HS-27A (cell line): ENCODE measurements at regions not wholly inside any gene's neighbourhood (a gene's known extent, or its start where the extent isn't known, plus 50 kb on each side); places are given as distances from the start of the nearest gene placed in this dataset.

ENCODE experiments used
- DNase-seq: peaks from one replicate; pipeline ENCODE4 v3.0.0-alpha.2; 2012; ENCODE audit warnings: low read depth, missing footprints

DNA sequence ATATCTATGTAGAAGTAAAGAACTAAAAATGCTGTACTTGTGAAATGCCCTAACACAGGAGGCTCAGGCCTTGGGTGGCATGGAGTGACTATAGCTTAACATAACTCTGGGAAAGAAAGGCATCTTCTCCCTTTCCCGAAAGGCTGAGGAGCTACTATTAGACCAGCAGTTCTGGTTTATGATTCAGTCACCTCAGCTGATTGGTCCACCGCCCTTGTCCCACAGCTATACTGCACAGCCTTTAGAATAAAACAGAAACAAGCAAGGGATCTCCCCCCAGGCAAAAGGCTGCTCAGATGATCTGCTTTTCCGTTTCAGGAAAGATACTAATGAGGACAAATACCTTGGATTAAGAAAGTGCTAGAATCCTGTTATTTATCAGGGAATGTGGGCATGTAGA, 171.3 kb downstream of the SNCA start:
- no peak for DNase-seq

GRCh38 chr4:89664521-89664920, 172.4 kb downstream of the SNCA start:
- DNase-seq: no peak

DNA sequence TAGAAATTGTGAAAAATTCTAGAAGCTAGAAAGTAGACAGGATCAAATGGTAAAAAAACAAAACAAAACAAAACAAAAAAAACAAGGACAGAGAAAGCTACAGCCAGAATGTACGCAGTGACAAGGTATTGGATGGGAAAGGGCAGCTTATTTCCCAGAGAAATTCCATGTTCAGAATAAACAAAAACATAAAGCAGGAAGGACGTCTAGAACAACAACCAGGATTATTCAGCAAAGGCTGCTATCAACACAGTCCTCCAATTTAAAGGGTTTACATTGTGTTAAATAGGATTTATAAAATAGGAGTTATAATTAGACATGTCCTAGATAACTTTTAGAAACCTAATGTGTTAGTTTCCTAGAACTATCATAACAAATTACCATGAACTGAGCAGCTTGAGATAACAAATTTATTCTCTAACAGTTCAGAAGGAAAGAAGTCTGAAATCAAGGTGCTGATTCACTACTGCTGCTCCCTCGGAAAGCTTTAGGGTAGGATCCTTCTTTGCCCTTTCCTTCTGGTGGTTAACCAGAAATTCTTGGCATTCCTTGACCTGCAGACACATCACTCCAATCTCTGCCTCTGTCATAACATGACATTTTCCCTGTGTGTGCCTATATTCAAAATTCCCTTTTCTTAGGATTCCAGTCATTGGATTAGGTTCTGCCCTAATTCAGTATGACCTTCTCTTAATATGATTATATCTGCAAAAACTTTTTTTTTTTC, 175.6 kb downstream of the SNCA start:
- DNase-seq: peak; percentile 41

- DNase-seq: no peak
These were observed 176.4 kb downstream of the SNCA start for GRCh38 chr4:89660444-89661172.

DNA sequence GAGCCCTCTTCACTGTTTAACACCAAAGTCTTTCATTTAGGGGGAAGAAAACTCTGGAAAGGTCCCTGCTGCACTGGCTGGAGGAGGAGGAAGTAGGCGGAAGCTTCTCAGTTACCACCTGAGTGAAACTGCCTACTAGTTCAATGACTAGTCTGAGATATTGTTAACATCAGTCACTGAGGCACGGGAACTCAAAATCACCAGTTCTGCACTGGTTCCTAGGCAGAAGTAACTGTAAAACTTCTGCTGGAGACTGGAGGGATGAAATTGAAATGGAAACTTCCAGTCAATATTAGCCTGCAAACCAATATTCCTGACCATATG, 178.3 kb downstream of the SNCA start:
- DNase-seq: no peak

GRCh38 chr4:89657931-89658700, 178.8 kb downstream of the SNCA start:
- DNase-seq: no peak

DNA sequence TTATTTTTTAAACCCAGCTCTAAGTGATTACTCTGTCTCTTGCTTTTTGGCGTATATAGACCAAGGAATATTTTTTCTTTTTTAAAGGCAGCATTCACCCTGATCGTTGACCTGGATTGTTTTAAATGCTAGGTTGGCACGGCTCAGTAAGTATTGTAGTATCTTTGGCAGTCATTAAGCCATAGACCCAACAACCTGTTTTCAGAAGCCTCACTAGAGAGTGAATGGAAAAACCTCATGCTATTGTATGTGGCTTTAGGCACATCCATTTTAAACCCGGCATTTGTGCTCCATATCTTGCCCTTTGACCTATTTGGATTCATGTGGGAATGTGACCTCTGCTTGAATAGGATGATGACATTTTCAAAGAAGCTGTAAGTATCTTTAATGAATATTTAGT, 183.9 kb downstream of the SNCA start:
- no peak for DNase-seq

GRCh38 chr4:89645482-89645881, 191.5 kb downstream of the SNCA start:
- DNase-seq: no peak

- DNase-seq: no peak
These were observed 195.6 kb downstream of the SNCA start for GRCh38 chr4:89641367-89641687.

DNA sequence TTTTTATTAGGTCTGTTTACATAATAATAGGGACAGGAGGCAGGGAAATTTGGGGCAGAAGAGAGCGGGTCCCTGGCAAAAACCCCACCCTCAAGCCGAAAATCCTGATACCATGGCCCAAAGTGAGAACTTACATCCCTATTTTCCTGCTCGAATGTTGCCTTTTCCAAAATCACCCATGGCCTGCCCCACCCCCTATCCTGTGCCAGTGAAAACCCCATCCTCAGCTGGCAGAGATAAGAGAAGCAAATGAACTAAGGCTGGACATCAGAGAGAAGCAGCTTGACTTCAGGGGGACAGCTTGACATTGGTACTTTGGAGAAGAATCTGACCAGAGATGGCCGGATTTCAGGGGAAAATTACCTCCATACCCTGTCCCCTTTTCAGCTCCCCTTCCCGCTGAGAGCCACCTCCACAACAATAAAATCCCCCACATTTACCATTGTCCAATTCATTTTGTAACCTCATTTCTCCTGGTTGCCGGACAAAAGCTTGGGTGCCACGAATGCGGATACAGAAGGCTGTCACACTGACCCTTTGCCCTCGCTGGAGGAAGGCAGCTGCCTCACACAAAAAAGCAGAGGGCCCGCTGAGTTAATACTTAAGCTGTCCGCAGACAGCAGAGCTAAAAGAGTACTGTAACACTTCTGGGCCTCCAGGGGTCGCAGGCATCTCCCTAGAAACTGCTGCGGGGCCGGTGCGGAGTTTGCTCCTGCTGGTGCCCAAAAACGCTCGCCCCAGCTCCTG, 196.2 kb downstream of the SNCA start:
- no peak for DNase-seq

- no peak for DNase-seq
These were observed 197.6 kb downstream of the SNCA start for GRCh38 chr4:89639395-89639794.

DNA sequence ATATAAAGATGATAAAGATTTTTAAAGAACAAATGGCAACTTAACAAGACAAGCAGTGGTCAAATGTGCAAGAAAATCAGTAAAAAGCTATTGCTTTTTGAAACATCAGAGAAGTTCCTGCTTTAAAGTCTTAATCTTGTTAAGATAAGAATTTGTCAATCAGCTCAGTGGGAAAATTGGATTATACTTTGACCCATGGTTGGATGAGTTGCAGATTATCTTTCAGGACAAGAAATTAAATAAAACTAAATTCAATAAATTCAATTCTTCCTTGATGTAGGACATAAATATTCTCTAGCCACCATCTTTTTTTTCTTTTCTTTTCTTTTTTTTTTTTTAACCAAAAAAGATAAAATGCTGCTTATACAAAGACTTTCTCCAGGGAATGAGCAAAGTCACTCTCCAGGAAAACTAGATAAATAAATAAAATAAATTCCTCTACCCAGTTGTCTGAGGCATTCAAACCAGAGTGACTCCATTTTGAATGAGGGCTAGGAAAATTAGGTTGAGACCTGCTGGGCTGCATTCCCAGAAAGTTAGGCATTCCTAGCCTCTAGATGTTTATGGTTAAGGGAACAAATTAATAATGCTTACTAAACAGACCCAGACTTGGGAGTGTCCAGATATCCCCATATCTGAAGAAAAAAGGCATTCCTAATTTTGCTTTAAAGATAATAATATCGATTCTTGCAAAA, 211.2 kb downstream of the SNCA start:
- DNase-seq: no peak

DNA sequence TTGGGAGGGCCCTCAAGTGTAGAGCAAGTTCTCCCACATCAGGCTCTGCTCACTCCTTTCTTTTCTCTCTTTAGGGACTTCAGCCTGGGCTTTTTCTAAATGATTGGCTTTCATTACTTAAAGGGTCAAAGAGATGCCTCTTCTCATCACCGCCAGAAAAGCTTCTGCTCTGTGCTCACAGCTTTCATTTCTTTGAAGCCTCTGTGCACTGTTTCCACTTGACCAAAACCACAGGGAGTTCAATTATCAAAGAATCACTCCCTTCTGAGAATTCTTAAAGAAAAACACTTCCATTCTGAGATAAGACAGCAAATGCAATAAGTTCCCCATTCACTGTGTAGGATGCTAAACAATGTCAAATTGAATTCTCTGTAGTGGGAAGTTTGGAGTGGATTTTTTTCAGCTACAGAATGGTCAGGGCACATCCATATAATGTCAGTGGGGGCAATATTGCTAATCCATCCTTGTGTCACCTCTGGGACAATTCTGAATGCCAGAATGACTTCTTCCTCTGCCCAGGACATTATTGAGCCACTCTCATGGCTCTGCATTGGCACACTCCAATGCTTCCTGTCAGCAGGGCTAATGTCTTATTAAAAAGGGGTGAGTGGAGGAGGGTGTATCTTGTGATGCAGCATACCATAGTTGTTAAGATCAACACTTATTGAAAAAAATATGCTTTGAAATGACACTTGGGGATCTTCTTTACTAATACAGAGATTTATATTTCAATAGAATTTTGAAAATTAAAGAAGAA, 217.6 kb downstream of the SNCA start:
- DNase-seq: no peak

DNA sequence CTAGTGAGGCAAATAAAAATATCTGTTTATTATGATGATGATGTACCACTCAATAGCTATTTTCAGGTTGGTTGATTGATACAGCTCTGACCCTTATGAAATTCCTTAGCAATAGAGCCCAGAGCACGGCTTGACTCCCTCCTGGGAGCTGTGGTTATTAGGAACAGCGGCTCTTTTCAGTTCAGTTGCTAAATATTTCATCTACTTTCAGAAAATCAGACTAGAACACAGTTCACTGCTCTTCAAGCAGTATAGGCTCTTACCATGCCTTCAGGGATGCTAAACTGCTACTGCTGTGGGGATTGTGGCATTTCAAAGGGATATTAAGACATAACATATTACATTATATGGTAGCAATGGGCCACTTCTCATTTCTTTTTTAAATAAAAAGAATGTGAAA, 218.8 kb downstream of the SNCA start:
- no peak for DNase-seq

DNA sequence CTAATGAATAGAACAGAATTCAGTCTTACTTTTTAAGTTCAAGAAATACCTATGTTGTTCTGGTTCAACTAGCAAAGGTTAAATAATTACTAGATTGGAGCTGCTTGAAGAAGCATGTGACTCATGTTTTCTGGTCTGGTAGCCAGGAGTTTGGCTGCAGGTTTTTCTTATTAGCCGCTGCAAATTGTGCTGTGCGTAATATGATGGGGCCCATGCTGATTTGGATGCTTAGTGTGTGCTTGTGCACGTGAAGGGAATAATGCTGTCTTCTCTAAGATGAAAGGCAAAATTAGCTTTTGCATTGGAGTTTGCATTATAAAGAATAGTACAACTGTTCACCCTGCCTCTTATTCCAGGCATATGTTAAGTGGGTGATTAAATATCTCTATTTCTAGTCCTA, 219.6 kb downstream of the SNCA start:
- DNase-seq: no peak

- DNase-seq: no peak
These were observed 220.6 kb downstream of the SNCA start for GRCh38 chr4:89616382-89616781.

DNA sequence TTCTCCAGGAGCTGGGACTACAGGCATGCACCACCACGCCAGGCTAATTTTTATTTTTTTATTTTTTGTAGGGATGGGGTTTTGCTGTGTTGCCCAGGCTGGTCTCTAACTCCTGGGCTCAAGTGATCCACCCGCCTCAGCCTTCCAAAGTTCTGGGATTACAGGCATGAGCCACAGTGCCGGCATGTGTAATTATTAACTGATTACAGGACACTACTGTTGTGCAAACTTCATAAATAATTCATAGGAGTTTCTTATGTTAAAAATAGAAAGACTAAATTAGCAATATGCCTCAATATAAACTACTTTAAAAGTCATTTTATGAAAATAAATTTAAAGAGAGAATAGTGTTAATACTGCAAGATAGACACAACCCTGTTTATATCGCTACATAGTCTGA, 221.9 kb downstream of the SNCA start:
- DNase-seq: no peak

GRCh38 chr4:89614155-89614554, 222.8 kb downstream of the SNCA start:
- DNase-seq: no peak

GRCh38 chr4:89610236-89610635, 226.7 kb downstream of the SNCA start:
- DNase-seq: no peak

DNA sequence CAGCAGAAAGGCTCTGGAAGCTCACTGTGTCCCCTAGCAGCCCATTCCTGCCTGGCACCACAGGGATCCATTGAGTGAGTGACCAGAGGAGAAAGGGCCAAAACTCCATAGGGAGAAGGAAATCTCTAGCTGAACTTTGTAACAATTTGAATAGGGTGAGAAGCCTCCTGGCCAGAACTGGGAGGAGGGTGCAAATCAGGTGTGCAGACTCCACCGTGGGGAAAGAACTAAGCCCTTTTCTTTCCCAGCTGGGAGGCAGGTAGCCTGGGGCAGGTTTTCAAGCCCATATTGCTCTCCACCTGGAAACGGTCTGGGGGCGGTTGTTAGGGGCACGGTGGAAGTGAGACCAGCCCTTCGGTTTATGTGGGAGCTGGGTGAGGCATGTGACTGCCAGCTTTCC, 227.2 kb downstream of the SNCA start:
- DNase-seq: no peak

DNA sequence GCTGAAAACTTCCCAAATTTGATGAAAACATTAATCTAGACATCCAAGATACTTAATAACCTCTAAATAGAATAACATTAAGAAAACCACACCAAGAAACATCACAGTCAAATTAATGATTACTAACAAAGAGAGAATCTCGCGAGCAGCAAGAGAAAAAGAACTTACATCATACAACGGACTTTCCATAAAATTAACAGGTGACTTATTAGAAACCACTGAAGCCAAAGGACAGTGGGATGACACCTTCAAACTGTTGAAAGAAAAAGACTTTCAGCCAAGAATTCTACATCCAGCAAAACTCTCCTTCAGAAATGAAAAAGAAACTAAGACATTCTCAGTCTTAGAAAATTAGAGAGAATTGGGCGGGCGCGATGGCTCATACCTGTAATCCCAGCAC, 232.0 kb downstream of the SNCA start:
- DNase-seq: no peak
